ENCODE measurements at regions not wholly inside any gene's neighbourhood (a gene's known extent, or its start where the extent isn't known, plus 50 kb on each side); places are given as distances from the start of the nearest gene placed in this dataset.

- no peak for DNase-seq
These were observed 120.9 kb upstream of the PKDCC start for GRCh38 chr2:41926614-41927580.

- DNase-seq: no peak
These were observed 120.1 kb upstream of the PKDCC start for GRCh38 chr2:41927581-41928264.

DNA sequence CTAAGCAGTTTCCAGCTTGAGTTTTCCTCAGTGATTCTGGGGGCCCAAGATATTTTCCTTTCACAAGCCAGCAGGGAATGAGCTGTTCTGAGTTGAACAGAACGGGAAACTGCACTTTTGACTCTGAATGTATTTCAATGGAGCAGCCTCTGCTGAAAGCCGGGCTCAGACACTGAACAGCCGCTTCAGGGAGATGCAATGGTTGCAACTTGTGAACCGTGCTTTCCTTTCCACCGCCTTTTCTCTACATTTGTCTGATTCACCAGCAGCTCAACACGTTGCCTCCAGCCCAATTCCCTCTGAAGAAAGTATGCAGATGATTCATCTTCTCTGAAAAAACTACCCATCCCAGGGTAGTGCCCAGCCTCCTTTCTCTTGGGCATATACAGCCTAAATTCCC is 119.3 kb upstream of the PKDCC start:
- DNase-seq: no peak

GRCh38 chr2:41930807-41931566 is 116.8 kb upstream of the PKDCC start:
- DNase-seq: no peak

- DNase-seq: no peak
These were observed 115.4 kb upstream of the PKDCC start for GRCh38 chr2:41932241-41933045.

- no peak for DNase-seq
These were observed 114.8 kb upstream of the PKDCC start for GRCh38 chr2:41933046-41933420.

DNA sequence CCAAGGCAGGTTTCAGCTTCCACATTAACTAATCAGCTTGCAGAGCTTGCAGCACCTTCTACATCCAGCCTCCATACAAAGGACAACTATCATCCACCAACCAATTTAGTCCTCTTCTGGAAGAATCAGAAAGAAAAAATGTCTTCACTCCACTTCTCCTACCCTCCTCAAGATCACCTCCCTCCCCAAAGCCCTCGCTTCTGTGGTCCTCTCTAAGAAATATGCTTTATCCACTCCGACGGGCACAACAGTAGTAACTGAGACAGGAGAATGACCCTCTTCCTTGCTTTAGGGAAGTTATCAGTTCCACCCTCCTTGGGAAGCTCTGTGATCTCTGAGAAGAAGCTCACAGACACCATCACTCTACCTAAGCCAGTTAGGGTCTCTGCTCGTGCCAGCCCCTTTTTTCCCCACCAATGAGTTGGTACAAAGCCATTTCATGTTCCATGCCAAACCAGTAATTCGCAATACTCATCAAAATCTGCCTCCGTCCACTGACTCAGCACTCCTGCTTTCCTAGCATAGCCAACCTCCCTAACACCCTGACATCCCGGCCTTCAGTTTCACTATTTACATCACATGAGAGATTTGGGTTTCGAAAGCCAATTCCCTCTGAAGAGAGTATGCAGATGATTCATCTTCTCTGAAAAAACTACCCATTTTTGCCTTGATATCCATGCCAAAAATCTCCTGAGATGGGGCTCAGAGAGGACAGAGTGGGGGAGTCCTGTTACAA is 114.1 kb upstream of the PKDCC start:
- DNase-seq: no peak

GRCh38 chr2:41934329-41934958 is 113.4 kb upstream of the PKDCC start:
- no peak for DNase-seq

DNA sequence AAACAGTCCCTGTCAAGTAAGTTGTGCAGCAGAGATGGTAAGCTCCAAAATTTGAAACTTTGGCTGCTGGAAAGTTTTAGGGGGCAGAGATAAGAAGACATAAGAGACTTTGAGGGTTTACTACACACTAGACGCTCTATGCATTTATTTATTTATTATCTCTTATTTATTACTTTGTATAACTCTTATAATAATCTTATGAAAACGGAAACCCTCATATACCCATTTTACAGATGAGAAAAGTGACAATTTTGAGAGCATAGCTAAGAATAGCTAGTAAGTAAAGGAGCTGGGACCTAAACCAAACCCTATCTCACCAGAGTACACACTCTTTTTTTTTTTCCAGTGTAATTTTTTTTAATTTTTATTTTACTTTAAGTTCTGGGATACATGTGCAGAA is 112.8 kb upstream of the PKDCC start:
- no peak for DNase-seq

- no peak for DNase-seq
These were observed 112.0 kb upstream of the PKDCC start for GRCh38 chr2:41935825-41936224.

DNA sequence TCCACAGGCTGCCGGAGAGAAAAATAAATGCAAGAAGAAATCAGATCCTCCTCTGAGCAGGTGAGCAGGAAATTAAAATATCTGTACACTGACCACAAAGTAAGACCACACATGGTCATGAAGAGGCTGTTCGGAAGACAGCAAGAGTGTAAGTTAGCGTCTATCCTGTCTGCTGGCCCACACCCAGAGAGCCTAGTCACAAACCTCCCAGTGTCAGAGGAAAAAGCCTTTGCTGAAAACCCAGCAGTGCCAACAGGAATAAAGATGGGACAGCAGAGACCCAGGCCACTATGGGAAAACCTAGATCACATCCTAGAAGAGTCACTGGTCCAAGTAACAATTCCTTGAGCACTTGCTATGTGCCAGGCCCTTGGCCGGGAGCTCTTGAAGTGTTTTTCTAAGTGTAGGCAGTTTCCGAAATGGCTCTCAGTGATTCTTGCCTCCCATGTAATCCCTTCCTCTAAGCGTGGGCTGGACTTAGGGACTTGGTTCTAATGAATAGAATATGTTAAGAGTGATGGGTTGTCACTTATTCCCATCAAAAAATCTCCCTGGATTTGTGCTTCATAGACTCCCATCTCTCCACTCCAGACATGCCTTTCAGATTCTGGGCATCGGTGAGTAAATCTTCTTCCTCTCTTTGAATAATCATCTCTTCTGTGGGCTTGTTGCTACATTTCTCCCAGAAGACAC is 110.9 kb upstream of the PKDCC start:
- no peak for DNase-seq

DNA sequence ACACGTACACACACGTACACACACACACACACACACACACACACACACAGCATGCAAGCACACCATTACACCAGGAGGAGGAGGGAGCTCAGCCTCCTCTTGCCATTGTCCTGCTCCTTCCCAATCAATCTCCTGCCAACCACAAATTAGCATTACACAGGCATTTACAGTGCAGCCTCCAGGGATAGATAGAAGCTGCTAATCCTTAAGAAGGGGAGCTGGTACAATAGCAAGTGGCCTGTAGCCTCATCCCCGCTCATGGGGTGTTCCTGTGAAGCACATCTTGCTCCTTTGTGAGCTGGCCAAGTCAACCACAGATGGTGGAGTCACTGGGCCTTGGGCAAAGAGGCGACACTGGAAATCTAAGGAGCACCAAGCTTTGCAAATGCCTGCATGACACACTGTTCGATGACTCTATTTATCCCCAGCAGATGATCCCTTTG is 110.3 kb upstream of the PKDCC start:
- no peak for DNase-seq

DNA sequence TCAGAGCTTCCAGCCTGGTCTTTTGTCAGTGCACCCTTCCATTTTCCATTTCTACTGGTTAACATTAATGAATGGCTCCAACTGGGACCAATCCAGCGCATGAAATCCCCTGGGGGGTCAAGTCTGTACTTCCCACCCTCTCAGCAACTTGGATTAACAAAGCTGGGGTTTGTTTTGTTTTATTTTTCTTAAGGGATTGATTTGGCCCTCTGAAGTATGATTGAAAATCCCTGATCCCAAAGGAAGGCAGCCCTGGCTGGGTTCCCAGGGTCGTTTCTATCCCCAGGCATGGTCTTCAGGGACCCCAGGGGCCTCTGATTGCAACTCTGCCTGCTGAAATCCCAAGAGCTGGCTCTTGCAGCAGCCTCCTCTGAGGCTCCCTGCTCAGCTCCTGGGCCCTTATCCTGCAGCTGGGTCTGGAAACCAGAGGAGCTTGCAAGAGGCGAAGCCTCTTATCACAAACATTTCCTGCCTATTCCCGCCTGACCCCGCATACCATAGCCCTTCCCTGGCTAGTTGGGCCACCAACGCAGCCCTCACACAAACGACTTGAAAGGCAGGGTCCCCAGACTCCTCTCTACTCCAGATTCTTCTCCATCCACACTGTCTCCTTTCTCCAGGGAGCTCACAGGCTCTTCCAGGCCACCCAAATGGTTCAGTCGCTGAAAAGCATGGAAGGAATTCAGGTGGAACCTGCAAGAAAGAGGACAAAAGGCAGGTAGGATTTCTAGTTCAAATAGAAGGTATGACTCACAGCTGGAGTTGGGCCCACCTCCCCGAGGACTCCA is 109.7 kb upstream of the PKDCC start:
- no peak for DNase-seq

- no peak for DNase-seq
These were observed 107.6 kb upstream of the PKDCC start for GRCh38 chr2:41940060-41940744.

- DNase-seq: no peak
These were observed 107.1 kb upstream of the PKDCC start for GRCh38 chr2:41940745-41941063.

GRCh38 chr2:41941831-41942230 is 106.0 kb upstream of the PKDCC start:
- no peak for DNase-seq

DNA sequence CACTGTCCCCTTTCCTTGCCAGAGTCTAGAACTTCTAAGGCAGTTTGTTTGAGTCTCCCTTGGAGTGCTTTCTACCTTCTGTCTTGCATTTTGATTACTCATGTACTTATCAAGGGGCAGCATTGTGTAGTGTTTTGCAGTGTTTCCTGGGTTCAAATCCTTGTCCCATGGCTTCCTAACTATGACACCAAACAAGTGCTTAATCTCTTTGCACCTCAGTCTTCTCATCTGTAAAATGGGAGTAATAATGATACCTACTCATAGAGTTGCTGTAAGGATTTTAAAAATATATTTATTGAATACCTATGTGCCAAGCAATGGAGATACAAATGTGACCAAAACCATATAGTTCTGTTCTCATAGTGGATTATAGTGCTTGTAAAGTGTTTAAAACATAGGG is 105.5 kb upstream of the PKDCC start:
- no peak for DNase-seq

DNA sequence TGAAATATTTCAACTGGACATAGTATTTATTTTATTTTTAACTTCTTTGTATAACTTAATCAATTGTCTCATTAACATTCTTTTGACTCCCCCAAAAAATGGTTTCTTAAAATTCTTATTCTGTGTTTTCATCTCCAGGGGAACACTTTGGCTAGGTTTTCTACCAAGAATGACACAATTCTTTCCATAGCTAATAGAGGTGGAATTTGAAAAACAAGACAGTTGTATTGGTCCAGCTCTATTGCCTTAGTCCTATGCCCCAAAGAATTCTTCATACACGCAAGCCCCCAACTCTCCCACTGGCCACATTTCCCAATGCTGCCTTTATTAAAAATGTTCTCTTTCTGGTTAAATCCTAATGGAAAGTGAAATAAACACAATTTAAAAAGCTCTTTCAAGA is 104.7 kb upstream of the PKDCC start:
- DNase-seq: no peak

DNA sequence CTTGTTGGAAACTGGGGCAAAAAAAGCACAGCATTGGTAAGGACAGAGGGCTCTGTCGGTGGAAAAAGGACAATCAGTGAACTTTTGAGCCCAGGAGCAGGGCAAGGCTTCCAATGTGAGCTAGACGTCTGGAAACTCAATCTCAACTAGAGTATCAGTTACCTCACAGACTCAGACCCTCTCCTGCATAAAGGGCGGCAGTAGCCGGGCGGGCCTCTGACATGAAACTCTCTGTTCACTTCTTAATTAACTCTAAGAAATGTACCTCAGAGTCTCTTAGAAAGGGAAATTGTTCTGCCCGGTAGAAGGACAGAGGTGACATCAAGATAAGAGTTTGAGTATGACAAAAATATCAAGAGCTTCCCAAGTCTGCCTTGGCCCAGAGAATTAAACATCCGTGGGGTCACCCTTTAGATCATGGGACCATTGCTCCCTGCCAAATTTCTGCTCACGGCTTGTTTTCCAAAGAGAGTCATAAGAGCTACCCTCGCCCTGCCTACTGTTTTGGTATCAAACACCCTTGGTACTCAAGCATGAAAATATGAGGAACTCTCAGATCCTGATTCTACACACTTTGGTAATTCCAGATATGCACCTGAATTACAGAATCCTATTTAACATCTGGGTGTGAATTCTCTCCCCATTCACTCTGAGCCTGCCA is 103.5 kb upstream of the PKDCC start:
- no peak for DNase-seq

All from NCI-H446 (cell line).